CD4-positive, alpha-beta T cell treated with Interleukin-15 for 1 hour (primary cell): ENCODE measurements at regions not wholly inside any gene's neighbourhood (a gene's known extent, or its start where the extent isn't known, plus 50 kb on each side); places are given as distances from the start of the nearest gene placed in this dataset.

Experiments
- DNase-seq: peaks from one replicate; pipeline ENCODE4 v3.0.0-alpha.2; 2020

- no peak for DNase-seq
Observed at GRCh38 chr21:43271452-43272020, 102.7 kb downstream of the CRYAA start.

GRCh38 chr21:43270800-43271301 lies 102.0 kb downstream of the CRYAA start:
- no peak for DNase-seq

- DNase-seq = no peak
Observed at GRCh38 chr21:43269957-43270705, 101.3 kb downstream of the CRYAA start.

- peak; percentile 37 for DNase-seq
Observed at GRCh38 chr21:43269440-43269839, 100.6 kb downstream of the CRYAA start.

- DNase-seq = no peak
Observed at GRCh38 chr21:43268804-43269186, 100.0 kb downstream of the CRYAA start.

GRCh38 chr21:43268086-43268803 lies 99.4 kb downstream of the CRYAA start:
- no peak for DNase-seq

GRCh38 chr21:43267391-43268085 lies 98.7 kb downstream of the CRYAA start:
- DNase-seq = no peak

GRCh38 chr21:43266534-43266933 lies 97.7 kb downstream of the CRYAA start:
- DNase-seq = no peak

GRCh38 chr21:43262427-43262826 lies 93.6 kb downstream of the CRYAA start:
- no peak for DNase-seq
